Thymus (tissue), 11 donors: ENCODE measurements at regions not wholly inside any gene's neighbourhood (a gene's known extent, or its start where the extent isn't known, plus 50 kb on each side); places are given as distances from the start of the nearest gene placed in this dataset.
"Not testable (repeated sequence)": the region's sequence is repeated elsewhere in the genome, so short reads cannot be mapped to it uniquely, and the experiment has no call there.

ENCODE experiments used
- DNase-seq, 9 donors: peaks; one replicate each; pipeline ENCODE4 v3.0.0-alpha.2; 2013; ENCODE audit warnings: low spot score in 9 of 9, low read depth in 6 of 9, missing footprints in 1 of 9
- H3K27ac ChIP-seq, 2 donors: one replicate each; pipeline ENCODE4 v1.5.1; 2013; ENCODE audit warnings: control low read depth in 1 of 2, low read depth in 1 of 2, low read length in 1 of 2, mild to moderate bottlenecking in 1 of 2, moderate library complexity in 1 of 2
- H3K27me3 ChIP-seq, 2 donors: one replicate each; pipeline ENCODE4 v1.5.1; 2013; ENCODE audit warnings: low read length in 1 of 2; ENCODE audit not compliant: control insufficient read depth in 2 of 2, insufficient read depth in 1 of 2
- H3K36me3 ChIP-seq, 2 donors: one replicate each; pipeline ENCODE4 v1.5.1; 2013; ENCODE audit warnings: low read length in 1 of 2, mild to moderate bottlenecking in 1 of 2, moderate library complexity in 1 of 2; ENCODE audit not compliant: control insufficient read depth in 2 of 2, insufficient read depth in 2 of 2
- H3K4me1 ChIP-seq, 2 donors: one replicate each; pipeline ENCODE4 v1.5.1; 2013; ENCODE audit warnings: low read length in 2 of 2; ENCODE audit not compliant: control insufficient read depth in 2 of 2, insufficient read depth in 2 of 2
- H3K4me3 ChIP-seq, 2 donors: one replicate each; pipeline ENCODE4 v1.5.1; 2013; ENCODE audit warnings: low read length in 2 of 2, control low read depth in 1 of 2, mild to moderate bottlenecking in 1 of 2
- H3K9me3 ChIP-seq, 2 donors: one replicate each; pipeline ENCODE4 v1.5.1; 2013; ENCODE audit warnings: low read length in 1 of 2, mild to moderate bottlenecking in 1 of 2; ENCODE audit not compliant: control insufficient read depth in 2 of 2, insufficient read depth in 1 of 2
- WGBS: extraction: QIAGEN DNeasy Blood & Tissue Kit; methylation state at CpG from one replicate; pipeline ENCODE4 v1.1.7; 2013; 5-methylcytosine and 5-hydroxymethylcytosine counted together
- donor health status: healthy.

DNA sequence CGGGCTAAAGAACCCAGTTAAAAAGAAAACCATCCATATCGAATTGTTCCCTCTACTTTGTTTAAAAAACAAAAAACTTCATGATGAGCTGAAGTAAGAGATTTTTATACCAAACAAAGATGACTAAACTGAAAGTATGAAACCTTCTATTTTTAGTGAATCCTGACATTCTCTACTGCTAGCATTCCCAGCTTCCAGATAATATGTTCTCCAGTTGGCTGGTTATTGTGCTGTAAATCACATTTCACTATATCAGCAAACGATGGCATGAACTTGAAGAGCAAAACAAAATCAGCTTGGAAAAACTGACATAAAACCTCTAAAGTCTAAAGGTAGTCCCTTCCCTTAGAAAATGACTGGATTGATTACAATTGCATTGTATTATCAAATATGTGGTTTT lies 68.1 kb upstream of the APP start:
- WGBS, result 91% methylated on average over 3 of the region's 3 CpGs
- H3K27ac ChIP-seq, result no peak overlapping the region
- H3K4me3 ChIP-seq, result no peak overlapping the region
- no peaks in the 10 kb centered on the region for H3K9me3 ChIP-seq
- no peaks in the 10 kb centered on the region for H3K4me1 ChIP-seq
- H3K27me3 ChIP-seq, result no peaks in the 10 kb centered on the region
- no peaks in the 10 kb centered on the region for H3K36me3 ChIP-seq
- DNase-seq, result no peak

DNA sequence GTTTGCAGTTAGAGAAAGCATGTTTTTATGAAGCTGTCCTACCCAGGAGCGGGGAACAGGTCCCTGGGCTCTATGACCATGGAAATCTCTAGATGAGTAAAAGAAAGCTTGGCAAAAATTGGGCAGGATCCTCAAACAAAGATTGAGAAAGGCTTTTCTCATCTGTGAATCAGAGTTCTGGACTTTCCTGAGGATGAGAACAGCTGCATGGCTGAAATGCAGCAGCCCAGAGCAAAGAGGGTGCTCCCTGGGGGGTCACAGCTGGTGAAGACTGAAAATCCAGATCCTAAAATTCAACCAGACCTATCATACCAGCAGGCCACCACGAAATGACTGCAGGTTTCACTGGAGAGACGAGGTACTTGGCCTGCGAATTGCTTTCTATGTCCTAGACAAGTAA lies 65.7 kb upstream of the APP start:
- whole genome bisulfite sequencing, result 90% methylated on average over 4 of the region's 4 CpGs
- no peak for DNase-seq
- H3K27me3 ChIP-seq, result no peaks in the 10 kb centered on the region

GRCh38 chr21:26233297-26233696 lies 62.7 kb upstream of the APP start:
- H3K4me1 ChIP-seq, H3K4me3 ChIP-seq, DNase-seq, H3K27me3 ChIP-seq, H3K9me3 ChIP-seq, H3K36me3 ChIP-seq, H3K27ac ChIP-seq: not testable (repeated sequence)
- 95% methylated on average over 1 of the region's 1 CpG for WGBS

More for the DNA sequence above, 65.7 kb upstream of the APP start:
- no peaks in the 10 kb centered on the region for H3K9me3 ChIP-seq
- H3K27ac ChIP-seq, result no peak overlapping the region
- H3K4me3 ChIP-seq, result no peak overlapping the region
- no peaks in the 10 kb centered on the region for H3K4me1 ChIP-seq
- no peaks in the 10 kb centered on the region for H3K36me3 ChIP-seq

- not testable (repeated sequence) for DNase-seq, H3K36me3 ChIP-seq, H3K27me3 ChIP-seq, H3K4me1 ChIP-seq, H3K9me3 ChIP-seq, H3K27ac ChIP-seq, H3K4me3 ChIP-seq
- 92% methylated on average over 8 of the region's 8 CpGs for WGBS
Measured at GRCh38 chr21:26232491-26232890, 61.9 kb upstream of the APP start.

DNA sequence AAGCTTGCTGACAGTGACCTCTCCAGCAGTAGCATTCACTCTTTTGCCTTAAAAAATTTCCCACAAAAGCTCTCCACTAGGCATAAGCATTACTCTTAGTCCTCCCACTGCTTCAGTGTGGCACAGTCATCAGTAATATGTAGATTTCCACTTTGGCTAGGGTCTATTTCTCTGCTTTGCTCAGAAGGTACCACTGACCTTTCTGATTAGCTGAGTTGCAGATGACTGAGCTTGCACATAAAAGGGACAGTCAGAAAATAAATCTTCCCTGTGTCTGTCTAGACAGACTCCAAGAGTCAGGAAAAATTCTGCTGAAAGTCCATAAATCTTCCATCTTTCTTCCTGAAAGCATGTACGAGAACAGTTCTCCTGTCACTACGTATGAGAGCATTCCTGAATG lies 56.6 kb upstream of the APP start:
- no peak for DNase-seq
- Histone ChIP-seq H3K9me3 (no peaks in the 10 kb centered on the region), H3K27ac (no peak overlapping the region), H3K27me3 (no peaks in the 10 kb centered on the region), H3K36me3 (no peaks in the 10 kb centered on the region), H3K4me3 (no peak overlapping the region), H3K4me1 (no peaks in the 10 kb centered on the region)
- WGBS, result 95% methylated on average over 2 of the region's 2 CpGs

DNA sequence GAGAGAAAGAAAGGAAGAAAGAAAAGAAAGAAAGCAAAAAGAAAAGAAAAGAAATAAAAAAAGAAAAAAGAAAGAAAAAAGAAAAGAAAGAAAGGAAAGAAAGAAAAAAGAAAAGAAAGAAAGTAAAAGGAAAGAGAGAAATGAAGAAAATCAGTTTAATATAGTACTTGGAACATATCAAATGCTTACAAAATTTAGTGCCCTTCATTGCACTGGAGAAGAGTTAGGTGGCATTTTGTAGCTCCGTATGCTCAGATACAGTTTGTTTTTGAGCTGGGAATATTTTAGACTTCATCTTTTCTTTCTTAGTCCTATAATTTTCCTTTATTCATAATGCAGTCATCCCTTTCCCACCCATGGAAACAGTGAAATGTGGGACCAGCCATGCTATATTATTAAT lies 56.2 kb upstream of the APP start:
- Histone ChIP-seq H3K9me3 (no peaks in the 10 kb centered on the region), H3K27me3 (no peaks in the 10 kb centered on the region), H3K36me3 (no peaks in the 10 kb centered on the region), H3K4me3 (no peak overlapping the region), H3K27ac (no peak overlapping the region), H3K4me1 (no peaks in the 10 kb centered on the region)
- DNase-seq, result no peak
- 98% methylated on average over 1 of the region's 1 CpG for WGBS

GRCh38 chr21:26225046-26225445 lies 54.5 kb upstream of the APP start:
- Histone ChIP-seq H3K27me3 (no peaks in the 10 kb centered on the region), H3K9me3 (no peaks in the 10 kb centered on the region), H3K27ac (no peak overlapping the region), H3K36me3 (no peaks in the 10 kb centered on the region), H3K4me3 (no peak overlapping the region), H3K4me1 (no peaks in the 10 kb centered on the region)
- no peak for DNase-seq
- 95% methylated on average over 2 of the region's 2 CpGs for WGBS

- H3K4me1 ChIP-seq, result no peaks in the 10 kb centered on the region
- no peak overlapping the region for H3K4me3 ChIP-seq
- H3K27ac ChIP-seq, result no peak overlapping the region
- DNase-seq, result no peak
- no peaks in the 10 kb centered on the region for H3K36me3 ChIP-seq
- H3K9me3 ChIP-seq, result no peaks in the 10 kb centered on the region
- 97% methylated on average over 2 of the region's 2 CpGs for WGBS
- H3K27me3 ChIP-seq, result no peaks in the 10 kb centered on the region
Measured at GRCh38 chr21:26224366-26224765, 53.8 kb upstream of the APP start.
